GM19324 (cell line): ENCODE measurements at regions not wholly inside any gene's neighbourhood (a gene's known extent, or its start where the extent isn't known, plus 50 kb on each side); places are given as distances from the start of the nearest gene placed in this dataset.

Experiments used
- ATAC-seq: cut with Tn5 transposase; IDR thresholded peaks from one replicate; pipeline ENCODE4 v1.9.1; 2021; ENCODE audit warnings: mild to moderate bottlenecking, moderate library complexity; ENCODE audit not compliant: unreplicated experiment, low FRiP score

DNA sequence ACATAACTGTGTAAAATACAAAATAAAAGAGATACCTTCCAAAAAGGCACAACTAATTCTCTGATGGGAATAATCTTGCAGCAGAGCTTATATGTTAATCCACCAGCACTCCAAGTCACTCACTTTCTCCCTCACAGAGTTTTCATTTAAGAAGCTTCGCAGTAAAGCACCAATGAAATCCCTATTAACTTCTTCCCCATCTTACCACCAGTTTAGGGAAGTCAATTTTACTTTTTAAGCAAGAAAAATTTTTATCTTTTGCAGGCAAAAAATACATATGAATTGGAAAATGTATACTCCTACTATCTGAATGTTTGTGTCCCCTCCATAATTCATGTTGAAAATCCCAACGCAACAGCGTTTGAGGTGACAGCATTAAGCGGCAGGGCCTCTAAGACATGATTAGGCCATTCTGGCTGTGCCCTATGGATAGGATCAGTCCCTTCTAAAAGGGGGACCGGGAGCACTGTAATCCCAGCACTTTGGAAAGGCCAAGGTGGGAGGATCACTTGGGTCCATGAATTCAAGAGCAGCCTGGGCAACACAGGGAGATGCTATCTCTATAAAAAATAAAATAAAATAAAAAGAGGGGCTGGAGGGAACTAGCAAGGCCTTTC is 435.8 kb downstream of the SHQ1 start:
- no peak for ATAC-seq

DNA sequence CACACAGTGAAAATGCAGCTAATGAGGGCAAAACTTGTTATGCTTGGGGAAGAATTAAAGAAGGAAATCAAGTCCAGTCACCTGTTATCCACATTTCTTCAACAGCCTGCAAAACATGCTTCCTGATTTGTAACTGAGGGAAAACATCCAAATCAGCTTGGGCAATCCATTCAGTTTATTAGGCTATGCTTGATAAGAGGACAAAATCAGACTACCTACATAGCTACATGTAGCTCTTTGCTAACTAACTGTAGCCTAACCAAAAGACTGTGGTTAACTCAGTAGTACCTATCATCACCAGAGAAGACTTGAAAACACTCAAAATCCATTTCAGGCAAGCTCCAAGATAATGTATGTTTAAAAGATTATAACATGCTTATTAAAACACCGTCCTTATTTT is 436.4 kb downstream of the SHQ1 start:
- no peak for ATAC-seq

DNA sequence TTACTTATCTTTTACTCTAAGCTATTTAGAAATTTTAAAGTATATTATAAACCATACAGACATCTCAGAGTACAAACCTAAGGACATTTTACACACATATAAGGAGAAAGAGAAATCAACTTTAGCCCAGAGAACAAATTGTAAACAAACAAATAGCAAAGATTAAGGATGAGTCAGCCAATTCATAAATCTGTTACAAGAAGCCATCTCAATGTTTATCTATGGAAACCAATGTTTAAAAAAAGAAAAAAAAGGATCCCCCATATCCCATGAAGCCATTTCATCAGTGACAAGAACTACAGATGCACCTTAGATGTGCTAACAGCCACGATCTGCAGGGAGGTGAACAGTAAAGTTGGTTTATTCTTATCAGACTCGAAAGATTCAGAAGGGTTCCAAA is 437.1 kb downstream of the SHQ1 start:
- ATAC-seq = no peak

DNA sequence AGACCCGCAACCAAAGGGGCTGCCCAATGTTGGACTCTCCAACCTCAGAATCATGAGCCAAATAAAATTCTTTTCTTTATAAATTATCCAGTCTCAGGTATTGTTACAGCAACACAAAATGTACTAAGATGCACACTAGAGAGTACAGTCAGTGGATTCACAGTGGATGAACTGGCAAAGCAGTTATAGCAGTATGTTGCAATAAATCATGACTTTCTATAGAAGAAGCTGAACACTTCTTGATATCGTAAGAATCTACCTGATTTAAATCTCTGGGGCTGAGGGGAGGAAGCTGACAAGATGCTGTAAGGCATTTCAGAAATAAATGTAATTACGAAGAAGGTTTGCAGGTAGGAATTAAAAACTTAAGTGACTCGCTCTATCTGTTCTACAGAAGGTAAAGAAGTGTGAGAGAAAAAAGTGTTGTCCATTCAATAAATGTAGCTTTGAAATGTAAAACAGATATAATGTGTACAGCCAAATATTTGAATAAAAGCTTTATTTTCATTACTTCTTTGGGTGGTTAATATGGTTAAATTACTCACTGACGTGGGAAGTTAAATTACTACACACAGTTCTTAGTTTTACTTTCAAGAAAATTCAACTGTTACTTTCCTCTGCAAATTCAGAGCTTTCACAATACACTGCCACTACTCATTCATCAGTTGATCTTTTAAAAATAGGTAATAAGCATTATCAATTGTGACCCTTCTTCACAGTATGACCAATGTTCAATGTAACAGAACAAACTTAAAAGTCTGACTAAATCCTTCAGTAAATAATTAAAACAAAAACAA is 439.1 kb downstream of the SHQ1 start:
- no peak for ATAC-seq

DNA sequence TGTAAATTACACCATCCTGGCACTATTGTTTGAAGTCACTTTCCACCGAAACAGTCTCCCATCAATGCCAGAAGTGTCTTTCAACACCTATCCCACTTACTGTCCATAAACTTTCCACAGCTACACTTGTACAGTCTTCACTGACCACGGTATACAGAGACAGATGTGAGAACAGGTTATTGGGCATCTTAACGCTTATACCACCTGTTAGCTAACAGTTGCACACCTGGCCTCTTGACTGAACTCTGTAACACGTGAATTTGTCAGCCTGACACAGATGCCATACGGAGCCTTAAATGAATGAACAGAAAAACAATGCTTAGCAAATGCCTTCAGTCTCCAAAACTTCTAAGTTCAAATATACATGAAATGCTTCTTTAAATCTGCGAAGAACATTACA is 440.5 kb downstream of the SHQ1 start:
- no peak for ATAC-seq

DNA sequence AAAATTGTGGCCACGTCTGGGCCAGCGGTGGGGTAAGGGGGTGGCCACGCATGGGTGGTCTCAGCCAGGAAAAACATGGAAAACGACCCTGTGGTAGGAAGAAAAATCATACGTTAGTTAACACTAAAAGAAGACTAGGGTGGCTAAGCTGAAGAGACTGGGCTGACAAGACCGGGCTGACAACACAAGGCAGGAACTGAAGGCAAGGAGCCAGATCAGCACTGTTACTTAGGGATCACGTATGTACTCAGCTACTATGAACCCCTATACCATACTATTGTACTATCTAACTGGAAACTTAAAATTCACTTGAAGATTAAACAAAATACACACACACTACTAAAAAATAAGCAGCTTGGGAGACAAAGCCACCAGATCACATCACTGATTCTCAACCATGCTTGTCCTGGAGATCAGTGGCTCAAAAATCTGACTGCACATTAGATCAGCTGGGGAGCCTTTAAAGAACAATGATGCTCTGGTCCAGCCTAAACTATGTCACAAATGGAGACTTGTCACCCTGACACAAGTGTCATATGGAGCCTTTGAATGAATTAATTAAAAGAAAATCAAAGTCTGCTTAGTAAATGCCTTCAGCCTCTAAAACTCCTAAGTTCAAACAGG is 442.2 kb downstream of the SHQ1 start:
- ATAC-seq = no peak

DNA sequence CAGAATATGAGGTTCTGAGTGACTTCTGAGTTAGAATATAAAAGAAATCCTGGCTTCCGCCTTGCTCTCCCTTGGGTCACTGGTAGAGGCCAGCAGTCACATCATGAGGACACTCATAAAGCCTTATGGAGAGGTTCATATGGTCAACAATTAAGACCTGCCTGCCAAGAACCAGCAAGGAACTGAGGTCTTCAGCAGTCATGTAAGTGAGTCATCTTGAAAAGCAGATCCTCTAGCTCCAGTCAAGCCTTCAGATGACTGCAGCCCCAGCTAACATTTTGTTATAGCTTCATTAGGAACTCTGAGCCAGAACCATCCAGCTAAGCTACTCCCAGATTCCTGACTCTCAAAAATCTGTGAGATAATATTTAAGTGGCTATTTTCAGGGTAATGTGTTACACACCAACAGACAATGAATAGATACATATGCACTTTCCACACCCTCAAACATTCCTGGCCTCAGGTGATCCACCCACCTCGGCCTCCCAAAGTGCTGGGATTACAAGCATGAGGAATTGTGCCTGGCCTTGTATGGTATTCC is 447.2 kb downstream of the SHQ1 start:
- no peak for ATAC-seq

DNA sequence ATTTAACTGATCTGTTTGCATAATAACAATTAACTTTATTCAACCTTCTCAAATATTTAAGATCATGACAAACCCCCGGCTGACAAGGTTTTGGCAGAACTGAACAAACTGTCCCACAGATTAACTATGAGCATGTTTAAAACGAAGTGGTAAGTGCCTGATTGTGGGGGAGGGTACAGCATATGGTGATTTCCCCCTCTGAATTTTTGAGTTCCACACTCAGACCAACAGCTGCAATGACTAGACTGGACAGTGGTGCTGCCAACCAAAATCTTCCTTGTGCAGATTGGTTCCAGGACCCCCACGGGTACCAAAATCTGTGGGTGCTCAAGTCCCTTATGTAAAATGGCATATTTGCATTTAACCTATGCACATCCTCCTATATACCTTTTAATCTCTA is 449.5 kb downstream of the SHQ1 start:
- no peak for ATAC-seq

DNA sequence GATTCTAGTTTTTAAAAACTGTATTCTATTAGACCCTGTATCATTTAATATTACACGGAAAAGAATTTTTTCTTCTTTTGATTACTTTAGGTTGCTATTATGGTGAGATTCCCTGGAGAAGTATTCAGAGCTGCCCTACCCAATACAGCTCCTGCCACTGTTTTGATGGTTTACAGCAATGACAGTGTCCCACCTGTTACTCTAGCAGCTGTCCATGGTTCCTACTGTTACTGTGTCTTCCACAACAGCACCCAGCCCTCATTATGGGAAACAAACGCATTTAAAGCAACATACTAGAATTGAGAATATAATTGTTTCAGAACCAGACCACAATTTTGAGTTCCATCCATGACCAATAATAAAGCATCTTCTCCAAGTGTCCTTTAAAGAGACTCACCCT is 450.7 kb downstream of the SHQ1 start:
- no peak for ATAC-seq

DNA sequence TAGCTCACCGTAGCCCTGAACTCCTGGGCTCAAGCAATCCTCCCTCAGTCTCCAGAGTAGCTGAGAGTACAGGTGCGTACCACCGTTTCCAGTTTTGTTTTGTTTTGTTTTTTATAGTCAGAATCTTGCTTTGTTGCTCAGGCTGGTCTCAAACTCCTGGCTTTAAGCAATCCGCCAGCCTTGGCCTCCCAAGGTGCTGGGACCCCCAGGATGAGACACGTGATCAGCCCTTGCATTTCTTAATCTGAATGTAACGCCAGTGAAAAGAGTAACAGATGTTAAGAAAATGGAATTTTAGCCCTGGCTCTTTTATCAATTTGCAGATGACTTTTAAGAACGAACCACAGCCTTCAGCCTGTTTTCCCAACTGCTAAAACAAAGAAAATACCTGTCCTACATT is 451.3 kb downstream of the SHQ1 start:
- no peak for ATAC-seq

DNA sequence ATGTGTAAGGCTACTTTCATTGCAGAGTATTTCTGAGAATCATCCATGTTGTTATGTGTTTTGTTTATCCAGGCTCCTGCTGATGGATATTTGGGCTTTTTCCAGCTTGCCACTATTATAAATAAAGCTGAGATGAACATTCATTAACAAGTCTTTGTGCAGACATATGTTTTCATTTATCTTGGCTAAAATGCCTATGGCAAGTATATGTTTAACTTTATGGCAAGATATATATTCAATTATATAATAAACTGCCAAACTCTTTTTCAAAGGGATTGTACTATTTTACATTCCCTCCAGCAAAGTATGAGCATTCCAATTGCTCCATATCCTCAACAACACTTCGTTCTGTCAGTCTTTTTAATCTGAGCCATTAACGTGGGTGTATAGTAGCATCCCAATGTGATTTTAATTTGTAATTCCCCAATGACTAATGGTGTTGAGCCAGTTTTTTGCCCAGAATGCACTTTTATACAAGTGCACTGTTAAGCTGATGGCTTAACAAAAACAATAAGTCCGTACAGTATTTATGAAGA is 452.4 kb downstream of the SHQ1 start:
- no peak for ATAC-seq

DNA sequence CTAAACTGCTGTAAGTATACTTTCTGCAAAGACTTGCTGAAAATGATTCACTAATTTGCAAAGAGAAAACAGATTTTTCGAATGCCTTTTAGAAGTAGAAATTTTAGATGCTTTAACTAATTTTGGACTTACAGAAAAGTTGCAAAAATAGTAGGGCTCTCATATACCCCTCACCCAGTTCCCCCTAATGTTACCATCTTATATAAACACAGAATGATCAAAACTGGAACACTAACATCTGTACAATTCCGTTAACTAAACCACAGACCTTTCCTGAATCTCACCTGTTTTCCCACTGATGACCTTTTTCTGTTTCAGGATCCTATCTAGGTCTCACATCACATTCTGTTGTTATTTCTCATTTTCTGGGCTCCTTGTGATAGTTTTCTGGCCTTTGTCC is 454.8 kb downstream of the SHQ1 start:
- no peak for ATAC-seq

DNA sequence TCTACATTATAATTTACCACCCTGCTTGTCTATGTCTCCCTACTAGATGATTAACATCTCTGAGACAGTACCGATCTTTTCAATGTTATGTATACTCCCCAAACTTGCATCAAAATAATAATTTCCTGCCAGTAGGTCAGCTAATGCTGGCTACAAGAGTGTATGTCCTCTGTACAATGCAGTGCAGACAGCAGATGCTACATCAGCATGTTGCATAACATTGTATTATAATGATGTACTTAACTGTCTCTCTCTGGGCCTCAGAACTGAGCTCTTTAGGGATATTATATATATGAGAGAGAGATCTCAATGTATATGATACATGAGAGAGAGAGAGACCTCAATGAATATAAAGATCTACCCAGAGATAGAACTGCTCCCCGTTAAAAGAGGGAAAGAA is 456.6 kb downstream of the SHQ1 start:
- ATAC-seq = no peak

DNA sequence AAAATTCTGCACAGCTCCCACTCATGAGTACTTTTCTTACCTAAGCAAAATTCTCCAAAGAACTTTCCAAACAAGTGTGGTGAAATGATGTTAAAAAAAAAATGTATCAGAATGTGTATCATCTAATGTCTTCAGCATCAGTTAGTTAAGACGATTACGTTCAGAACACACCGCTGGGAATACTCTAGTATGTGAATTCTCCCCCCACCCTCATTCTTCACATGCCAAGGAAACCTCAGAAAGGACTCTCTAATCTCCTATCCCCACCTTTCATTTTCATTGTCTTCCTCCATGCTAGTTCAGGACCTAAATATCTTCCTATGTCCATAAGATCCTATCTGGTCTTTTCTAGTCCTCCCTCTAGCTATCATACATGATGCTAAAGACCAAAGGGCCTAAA is 457.4 kb downstream of the SHQ1 start:
- no peak for ATAC-seq

DNA sequence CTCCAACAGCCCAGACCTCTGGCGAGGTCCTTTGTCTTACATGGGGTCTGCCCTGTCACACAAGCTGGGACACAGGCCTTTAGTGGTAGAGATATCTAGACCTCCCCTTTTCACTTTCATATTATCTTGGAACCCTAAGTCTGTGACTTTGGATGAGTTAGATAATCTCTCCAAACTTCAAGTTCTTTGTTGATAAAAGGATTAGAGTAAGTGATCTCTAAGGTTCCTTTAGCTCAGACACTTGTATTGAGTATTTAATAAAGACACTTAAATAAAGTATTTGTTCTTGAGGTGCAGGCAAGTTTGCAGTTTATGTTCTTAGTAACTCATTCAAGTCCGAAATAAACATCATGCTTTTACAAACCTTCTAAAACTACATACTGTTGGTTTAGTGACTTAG is 459.6 kb downstream of the SHQ1 start:
- no peak for ATAC-seq

DNA sequence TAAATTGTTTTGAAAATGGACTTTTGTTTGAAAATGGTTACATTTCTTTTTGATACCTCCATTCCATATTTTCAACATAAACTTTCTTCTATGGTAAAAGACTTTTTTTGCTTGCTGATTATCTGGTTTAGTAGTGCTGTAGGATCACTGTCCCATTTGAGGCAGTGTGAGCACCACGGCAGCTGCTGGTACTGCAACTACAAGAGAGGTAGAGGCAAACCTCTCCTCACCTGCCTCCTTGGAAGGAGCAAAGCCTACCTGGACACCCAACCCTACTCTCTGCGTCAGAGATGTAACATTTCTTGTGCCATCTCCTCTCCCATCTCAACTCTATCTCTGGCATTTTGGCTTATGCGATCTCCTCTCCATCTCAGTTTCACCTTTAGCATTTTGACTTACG is 460.1 kb downstream of the SHQ1 start:
- no peak for ATAC-seq

DNA sequence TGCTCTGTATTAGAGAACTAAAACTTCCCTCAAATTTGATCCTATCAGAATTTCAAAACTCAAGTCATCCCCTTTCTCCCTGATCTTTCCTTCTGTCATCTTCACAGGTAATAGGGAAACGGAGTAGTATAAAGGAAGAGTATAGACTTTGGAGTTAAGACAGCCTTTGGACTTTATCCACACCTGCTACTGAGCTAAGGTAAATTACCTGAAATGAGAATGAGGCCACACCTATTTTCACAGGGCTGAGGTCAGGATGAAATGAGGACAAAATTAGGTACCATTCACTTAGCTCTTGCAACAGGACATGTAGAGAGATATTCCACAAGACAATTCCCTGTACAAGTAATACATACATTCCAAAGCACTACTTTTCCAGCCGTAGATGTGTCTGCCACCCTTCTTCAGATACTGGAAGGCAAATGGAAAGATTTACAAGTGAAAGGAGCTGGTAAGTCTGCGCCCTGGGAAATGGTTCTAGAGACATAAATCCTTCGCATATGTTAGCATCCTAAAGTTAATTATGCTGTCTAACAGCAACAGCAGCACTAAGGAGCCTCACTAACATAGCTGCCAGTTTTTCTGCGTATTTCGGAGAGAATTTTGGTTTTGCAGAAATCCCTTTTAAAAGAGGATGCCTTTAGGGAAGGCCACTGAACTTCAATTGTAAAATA is 461.8 kb downstream of the SHQ1 start:
- ATAC-seq = no peak

DNA sequence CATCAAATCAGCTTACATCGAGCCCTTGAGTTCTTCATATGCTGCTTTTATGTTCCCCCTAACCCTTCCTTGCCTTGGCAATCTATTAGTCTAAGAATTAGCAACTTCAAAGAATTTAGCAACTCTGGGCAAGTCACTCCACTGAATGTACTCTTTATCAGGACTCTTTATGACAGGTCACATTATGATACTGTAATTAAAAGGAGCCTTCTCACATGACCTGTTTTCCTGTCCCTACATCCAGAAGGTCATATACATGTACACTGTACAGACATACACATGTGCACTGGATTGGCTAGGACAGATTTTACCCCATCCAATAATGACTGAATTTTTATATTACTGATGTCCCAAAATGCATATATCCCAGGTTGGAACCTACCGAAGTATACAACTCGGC is 463.1 kb downstream of the SHQ1 start:
- no peak for ATAC-seq

DNA sequence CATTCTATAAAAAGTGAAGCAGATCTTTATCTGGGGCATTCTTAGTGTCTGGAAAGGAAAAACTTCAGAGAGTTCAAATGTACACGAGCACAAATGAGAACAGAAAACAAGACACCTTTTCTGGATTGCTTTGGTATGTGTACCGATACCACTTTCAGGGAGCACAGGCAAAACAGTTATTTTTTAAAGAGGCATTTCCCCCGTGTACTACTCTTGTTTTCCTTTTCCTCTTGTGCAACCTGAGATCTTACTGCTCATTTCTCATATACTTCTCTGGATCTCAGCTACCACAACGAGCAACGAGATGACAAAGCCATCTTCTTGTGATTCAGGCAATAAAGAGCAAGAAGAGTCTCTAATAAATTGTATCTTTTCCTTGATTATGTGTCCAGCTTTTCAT is 463.6 kb downstream of the SHQ1 start:
- no peak for ATAC-seq

DNA sequence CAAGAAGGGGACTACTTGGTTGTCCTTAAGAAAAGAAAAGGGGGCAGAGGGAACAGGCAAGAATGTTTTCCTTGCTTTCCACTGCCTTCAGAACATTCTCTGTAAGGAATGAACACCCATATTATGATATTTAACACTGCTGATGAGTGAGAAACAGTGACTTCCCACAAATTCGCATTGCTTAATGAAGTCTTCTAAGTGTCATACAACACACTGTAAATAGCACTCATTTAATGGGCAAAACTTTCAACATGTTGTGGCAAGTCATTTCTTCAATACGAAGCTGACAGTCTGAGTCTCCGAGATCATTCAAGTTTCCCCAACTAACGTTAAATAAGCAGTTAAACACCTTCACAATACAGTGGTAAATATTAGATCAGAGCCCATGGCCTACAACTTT is 464.4 kb downstream of the SHQ1 start:
- no peak for ATAC-seq

DNA sequence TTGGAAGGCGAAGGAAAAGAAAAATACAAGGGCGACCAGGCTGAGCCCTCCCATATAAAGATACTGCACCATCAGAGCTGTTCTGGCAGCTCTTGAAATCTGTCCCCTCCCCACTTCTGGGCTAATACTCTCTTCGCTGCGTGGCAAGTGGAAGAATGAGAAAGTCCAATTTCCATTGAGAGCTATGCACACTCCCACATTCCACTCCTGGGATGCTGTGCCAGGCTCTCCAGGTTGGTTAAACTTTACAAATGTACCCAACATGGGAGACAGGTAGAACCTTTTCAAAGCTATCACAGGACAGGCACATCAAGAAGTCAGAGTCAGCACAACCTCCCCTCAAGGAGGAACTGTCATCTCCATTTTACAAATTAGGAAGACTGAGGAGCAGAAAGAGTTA is 465.0 kb downstream of the SHQ1 start:
- ATAC-seq = no peak
